PC-9 (cell line): ENCODE measurements at regions not wholly inside any gene's neighbourhood (a gene's known extent, or its start where the extent isn't known, plus 50 kb on each side); places are given as distances from the start of the nearest gene placed in this dataset.

Source experiments
- BruUV-seq: library from RNA; stranded (reverse); fragments of 400-500 nt; replicated peaks from 2 replicates; lab custom pipeline; 2021; lab: Mats Ljungman, UMichigan
- CTCF ChIA-PET: fragments of 300-600 bp; sonication (Branson Sonifier 250); formaldehyde crosslinking; loops from one replicate; lab custom pipeline; 2022; ENCODE audit warnings: antibody characterized with exemption; lab: Charles Lee
- POLR2A ChIA-PET: fragments of 300-600 bp; sonication (Branson Sonifier 250); formaldehyde crosslinking; loops from one replicate; lab custom pipeline; 2022; ENCODE audit warnings: antibody characterized with exemption; ENCODE audit not compliant: unreplicated experiment; lab: Charles Lee
- DNase-seq, 2 experiments: peaks; one replicate each; pipeline versions ENCODE4 v3.0.0 to v3.0.0-alpha.2; 2015 to 2022; ENCODE audit warnings: mixed read lengths in 1 of 2
- H2AFZ ChIP-seq: fragments of 200-600 bp; sonication (generic); 2 replicates; pipeline ENCODE4 v1.8.1; 2017; ENCODE audit warnings: antibody characterized with exemption
- H3F3A ChIP-seq: fragments of 200-600 bp; sonication (generic); 2 replicates; pipeline ENCODE4 v1.8.1; 2017; ENCODE audit warnings: antibody characterized with exemption, mild to moderate bottlenecking, low read depth; ENCODE audit not compliant: insufficient read depth
- H3K27ac ChIP-seq: fragments of 200-600 bp; sonication (generic); 2 replicates; pipeline ENCODE4 v1.6.1; 2016; ENCODE audit warnings: mixed run types
- H3K27me3 ChIP-seq: fragments of 200-600 bp; sonication (generic); 2 replicates; pipeline ENCODE4 v1.6.1; 2016; ENCODE audit warnings: low read depth, mixed run types; ENCODE audit not compliant: insufficient read depth
- H3K36me3 ChIP-seq: fragments of 200-600 bp; sonication (generic); 2 replicates; pipeline ENCODE4 v1.6.1; 2016; ENCODE audit warnings: low read depth, mixed run types
- H3K4me1 ChIP-seq: fragments of 200-600 bp; sonication (generic); replicated peaks from 2 replicates; pipeline ENCODE4 v1.6.1; 2016; ENCODE audit warnings: mixed run types; ENCODE audit not compliant: insufficient read depth
- H3K4me2 ChIP-seq: fragments of 200-600 bp; sonication (generic); 2 replicates; pipeline ENCODE4 v1.6.1; 2017; ENCODE audit warnings: mixed run types
- H3K4me3 ChIP-seq: fragments of 200-600 bp; sonication (generic); 2 replicates; pipeline ENCODE4 v1.6.1; 2016; ENCODE audit warnings: mixed run types
- H3K79me2 ChIP-seq: fragments of 200-600 bp; sonication (generic); 2 replicates; pipeline ENCODE4 v1.6.1; 2017; ENCODE audit warnings: low read depth, mixed run types
- H3K9me2 ChIP-seq: fragments of 200-600 bp; sonication (generic); 2 replicates; pipeline ENCODE4 v1.8.1; 2017; ENCODE audit warnings: mild to moderate bottlenecking; ENCODE audit not compliant: insufficient read depth
- H3K9me3 ChIP-seq: fragments of 200-600 bp; sonication (generic); 2 replicates; pipeline ENCODE4 v1.8.1; 2016; ENCODE audit warnings: low read depth; ENCODE audit not compliant: insufficient read depth
- H4K20me1 ChIP-seq: fragments of 200-600 bp; sonication (generic); 2 replicates; pipeline ENCODE4 v1.8.1; 2017; ENCODE audit not compliant: insufficient read depth
- EZH2 ChIP-seq: fragments of 200-600 bp; sonication (generic); IDR thresholded peaks from 2 replicates; pipeline ENCODE4 v1.8.0; 2017; ENCODE audit warnings: antibody characterized with exemption, low read depth
- intact Hi-C: fragments of 100-400 bp; cut with micrococcal nuclease; formaldehyde crosslinking; loops from one replicate; pipeline ENCODE4 v1.10.0; 2022; ENCODE audit not compliant: unreplicated experiment
- TF ChIP-seq, protein P1 (sequence below): fragments of 200-600 bp; sonication (generic); conservative IDR thresholded peaks from 2 replicates; pipeline ENCODE4 v1.6.1; 2017; ENCODE audit warnings: mixed run types, antibody characterized with exemption, mild to moderate bottlenecking, moderate library complexity

GRCh38 chr14:46147452-46147851 is 504.1 kb downstream of the RPL10L start:
- Histone ChIP-seq H3F3A (no peaks in the 10 kb centered on the region), H3K79me2 (no peaks in the 10 kb centered on the region), H3K9me3 (no peaks in the 10 kb centered on the region), H3K4me1 (no peaks in the 10 kb centered on the region), H3K9me2 (no peaks in the 10 kb centered on the region), H3K4me2 (no peak overlapping the region), H3K4me3 (no peak overlapping the region), H3K27ac (no peak overlapping the region), H2AFZ (no peak overlapping the region), H3K36me3 (no peaks in the 10 kb centered on the region), H3K27me3 (no peaks in the 10 kb centered on the region), H4K20me1 (no peaks in the 10 kb centered on the region)
- intact Hi-C loops: no loop called here
- no TSS peak for BruUV-seq
- TF ChIP-seq EZH2: no peak
- DNase-seq: no peak
- CTCF ChIA-PET: no interaction called here
- POLR2A ChIA-PET: no interaction called here

- Histone ChIP-seq H3K4me1 (no peaks in the 10 kb centered on the region), H3K9me2 (no peaks in the 10 kb centered on the region), H4K20me1 (no peaks in the 10 kb centered on the region), H3K27ac (no peak overlapping the region), H3K79me2 (no peaks in the 10 kb centered on the region), H3K36me3 (no peaks in the 10 kb centered on the region), H3F3A (no peaks in the 10 kb centered on the region), H2AFZ (no peak overlapping the region), H3K4me3 (no peak overlapping the region), H3K27me3 (no peaks in the 10 kb centered on the region), H3K4me2 (no peak overlapping the region), H3K9me3 (peaks cover under 1% of the 10 kb centered on the region; the same call in 1 of the 2 replicates)
- DNase-seq: no peak
- TF ChIP-seq, protein P1, sequence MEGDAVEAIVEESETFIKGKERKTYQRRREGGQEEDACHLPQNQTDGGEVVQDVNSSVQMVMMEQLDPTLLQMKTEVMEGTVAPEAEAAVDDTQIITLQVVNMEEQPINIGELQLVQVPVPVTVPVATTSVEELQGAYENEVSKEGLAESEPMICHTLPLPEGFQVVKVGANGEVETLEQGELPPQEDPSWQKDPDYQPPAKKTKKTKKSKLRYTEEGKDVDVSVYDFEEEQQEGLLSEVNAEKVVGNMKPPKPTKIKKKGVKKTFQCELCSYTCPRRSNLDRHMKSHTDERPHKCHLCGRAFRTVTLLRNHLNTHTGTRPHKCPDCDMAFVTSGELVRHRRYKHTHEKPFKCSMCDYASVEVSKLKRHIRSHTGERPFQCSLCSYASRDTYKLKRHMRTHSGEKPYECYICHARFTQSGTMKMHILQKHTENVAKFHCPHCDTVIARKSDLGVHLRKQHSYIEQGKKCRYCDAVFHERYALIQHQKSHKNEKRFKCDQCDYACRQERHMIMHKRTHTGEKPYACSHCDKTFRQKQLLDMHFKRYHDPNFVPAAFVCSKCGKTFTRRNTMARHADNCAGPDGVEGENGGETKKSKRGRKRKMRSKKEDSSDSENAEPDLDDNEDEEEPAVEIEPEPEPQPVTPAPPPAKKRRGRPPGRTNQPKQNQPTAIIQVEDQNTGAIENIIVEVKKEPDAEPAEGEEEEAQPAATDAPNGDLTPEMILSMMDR: no peak
- TF ChIP-seq EZH2: no peak
- CTCF ChIA-PET: interaction anchor here (0.6 kb wide), 1 partner anchor 537 kb away, joined by 3 read pairs; no protein-coding TSS in a partner anchor
- POLR2A ChIA-PET: no interaction called here
- no TSS peak for BruUV-seq
- intact Hi-C loops: no loop called here
These were observed 504.6 kb downstream of the RPL10L start for GRCh38 chr14:46147024-46147423.

DNA sequence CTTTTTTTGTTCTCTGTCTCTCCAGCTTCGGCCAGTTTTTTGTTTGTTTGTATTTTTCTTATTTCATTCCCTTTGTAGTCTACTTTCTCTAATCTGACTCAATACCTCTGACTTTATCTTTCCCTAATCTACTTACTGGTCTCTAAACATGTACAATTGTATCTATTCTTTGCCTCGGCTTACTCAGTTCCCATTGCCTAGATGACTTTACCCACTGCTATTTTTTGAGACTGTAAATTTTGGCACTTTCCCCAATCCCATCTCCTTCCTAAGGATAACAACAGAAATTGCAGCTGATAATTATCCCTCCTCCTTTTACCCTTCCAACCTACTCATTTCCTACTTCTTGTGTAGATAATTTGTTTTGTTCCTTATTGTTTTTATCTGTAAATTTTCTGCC is 511.1 kb downstream of the RPL10L start:
- BruUV-seq: no TSS peak
- Histone ChIP-seq H3K4me1 (no peaks in the 10 kb centered on the region), H3K4me2 (no peak overlapping the region), H4K20me1 (no peaks in the 10 kb centered on the region), H3K27me3 (no peaks in the 10 kb centered on the region), H3K9me2 (no peaks in the 10 kb centered on the region), H3K9me3 (peaks cover 3% of the 10 kb centered on the region; the same call in 1 of the 2 replicates), H3K79me2 (no peaks in the 10 kb centered on the region), H3K4me3 (no peak overlapping the region), H3K27ac (no peak overlapping the region), H3K36me3 (no peaks in the 10 kb centered on the region), H2AFZ (no peak overlapping the region), H3F3A (no peaks in the 10 kb centered on the region)
- ChIA-PET CTCF (no interaction called here), POLR2A (no interaction called here)
- intact Hi-C loops: no loop called here
- TF ChIP-seq, protein P1: no peak
- no peak for TF ChIP-seq EZH2
- no peak for DNase-seq

DNA sequence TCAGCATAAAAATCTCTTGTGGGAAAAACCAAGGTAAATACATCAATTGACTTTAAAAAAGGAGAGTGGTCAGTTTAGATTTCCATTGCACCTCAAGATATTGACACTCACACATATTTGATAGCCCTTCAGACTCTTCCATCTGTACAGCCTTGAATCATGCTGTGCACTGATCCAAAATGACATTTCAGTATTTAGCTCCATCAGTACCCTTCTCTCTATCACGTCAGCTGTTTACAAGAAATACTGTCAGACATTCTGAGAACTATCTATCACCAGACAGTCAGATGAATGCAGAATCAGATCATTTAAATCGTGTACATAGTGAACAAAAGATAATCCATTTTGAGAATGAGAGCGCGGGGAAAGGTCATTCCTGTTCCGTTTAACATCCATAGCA is 511.9 kb downstream of the RPL10L start:
- Histone ChIP-seq H2AFZ (no peak overlapping the region), H3K4me1 (no peaks in the 10 kb centered on the region), H3F3A (no peaks in the 10 kb centered on the region), H3K9me3 (peaks cover 3% of the 10 kb centered on the region; the same call in 1 of the 2 replicates), H3K79me2 (no peaks in the 10 kb centered on the region), H3K4me3 (no peak overlapping the region), H3K9me2 (no peaks in the 10 kb centered on the region), H3K4me2 (no peak overlapping the region), H4K20me1 (no peaks in the 10 kb centered on the region), H3K27ac (no peak overlapping the region), H3K36me3 (no peaks in the 10 kb centered on the region), H3K27me3 (no peaks in the 10 kb centered on the region)
- no peak for TF ChIP-seq EZH2
- TF ChIP-seq, protein P1: no peak
- BruUV-seq: no TSS peak
- intact Hi-C loops: no loop called here
- ChIA-PET POLR2A (no interaction called here), CTCF (no interaction called here)
- no peak for DNase-seq
